GM06990 (cell line): ENCODE measurements at regions not wholly inside any gene's neighbourhood (a gene's known extent, or its start where the extent isn't known, plus 50 kb on each side); places are given as distances from the start of the nearest gene placed in this dataset.

ENCODE experiments used
- DNase-seq: peaks from one replicate; pipeline ENCODE4 v3.0.0-alpha.2; 2011; ENCODE audit not compliant: insufficient read length; ENCODE audit errors: extremely low read depth
- H3K27me3 ChIP-seq: replicated peaks from 2 replicates; pipeline ENCODE4 v1.6.0; 2011; ENCODE audit warnings: low read length; ENCODE audit not compliant: control insufficient read depth, insufficient read depth
- H3K36me3 ChIP-seq: 2 replicates; pipeline ENCODE4 v1.5.1; 2011; ENCODE audit warnings: low read length; ENCODE audit not compliant: control insufficient read depth, insufficient read depth
- H3K4me3 ChIP-seq: replicated peaks from 2 replicates; pipeline ENCODE4 v1.5.1; 2011; ENCODE audit warnings: low read depth, mild to moderate bottlenecking, control low read depth, low read length
- CTCF ChIP-seq: IDR thresholded peaks from 2 replicates; pipeline ENCODE4 v1.5.1; 2011; ENCODE audit warnings: low read length, control low read depth, mild to moderate bottlenecking, inconsistent platforms; ENCODE audit not compliant: insufficient read depth, poor library complexity, severe bottlenecking

DNA sequence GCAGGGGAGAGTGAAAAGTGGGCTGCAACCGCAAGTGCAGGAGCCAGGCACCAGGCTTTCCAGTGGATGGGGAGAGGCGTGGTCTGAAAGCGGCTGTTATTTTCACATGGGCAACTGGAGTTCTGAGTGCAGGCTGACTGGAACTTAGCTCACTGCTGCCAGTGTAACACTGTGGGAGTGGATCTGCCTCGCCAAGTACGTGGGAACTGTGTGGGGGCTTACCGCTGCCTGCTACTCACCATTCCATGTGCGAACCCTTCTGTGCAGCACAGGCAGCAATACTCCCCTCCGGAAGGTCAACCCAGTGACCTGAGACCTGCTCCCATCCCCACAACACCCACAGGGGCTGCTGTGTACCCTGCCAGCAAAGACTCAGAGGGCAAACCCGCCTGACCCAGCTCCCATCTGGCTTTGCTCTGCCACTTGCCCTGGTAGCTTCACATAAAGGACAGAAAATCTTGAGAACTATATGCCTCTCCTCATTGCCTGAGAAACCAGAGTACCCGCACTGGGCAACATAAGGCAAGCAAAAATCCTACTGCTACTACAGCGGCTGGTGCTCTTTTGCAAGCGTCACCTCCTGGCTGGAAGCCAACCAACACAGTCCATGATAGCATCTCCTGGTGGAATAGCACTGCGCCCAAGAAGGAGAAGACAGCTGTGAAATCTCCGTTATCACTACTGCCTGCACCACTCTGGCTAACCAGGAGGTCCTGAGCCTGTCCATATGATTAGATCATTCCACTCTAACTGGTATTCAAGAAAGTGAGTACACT is 54.4 kb upstream of the SIRPG start:
- H3K27me3 ChIP-seq = peaks cover 3% of the 10 kb centered on the region; the same call in 1 of the 2 replicates
- no peak overlapping the region for H3K4me3 ChIP-seq
- no peak for TF ChIP-seq CTCF
- no peaks in the 10 kb centered on the region for H3K36me3 ChIP-seq
- no peak for DNase-seq

DNA sequence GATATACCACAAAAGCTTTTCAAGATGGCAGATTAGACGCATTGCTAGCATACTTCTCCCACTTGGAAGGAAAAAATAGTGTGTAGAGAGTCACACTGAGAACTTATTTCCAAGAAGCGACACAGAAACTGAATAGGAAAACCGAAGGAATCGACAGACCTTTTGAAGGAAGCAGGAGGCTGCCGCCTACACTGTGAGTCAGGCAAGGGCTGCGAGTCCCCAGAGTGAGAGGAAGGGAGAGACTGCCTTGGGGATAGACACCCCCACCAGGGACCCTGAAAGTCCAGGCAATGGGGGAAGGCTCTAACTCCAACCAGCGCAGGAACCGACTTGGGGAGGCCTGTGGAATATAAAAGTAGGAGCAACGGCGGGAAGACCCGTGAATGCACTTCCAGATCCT is 53.7 kb upstream of the SIRPG start:
- DNase-seq = no peak
- H3K27me3 ChIP-seq = peaks cover 3% of the 10 kb centered on the region; the same call in 1 of the 2 replicates
- H3K36me3 ChIP-seq = no peaks in the 10 kb centered on the region
- TF ChIP-seq CTCF = no peak
- H3K4me3 ChIP-seq = no peak overlapping the region

DNA sequence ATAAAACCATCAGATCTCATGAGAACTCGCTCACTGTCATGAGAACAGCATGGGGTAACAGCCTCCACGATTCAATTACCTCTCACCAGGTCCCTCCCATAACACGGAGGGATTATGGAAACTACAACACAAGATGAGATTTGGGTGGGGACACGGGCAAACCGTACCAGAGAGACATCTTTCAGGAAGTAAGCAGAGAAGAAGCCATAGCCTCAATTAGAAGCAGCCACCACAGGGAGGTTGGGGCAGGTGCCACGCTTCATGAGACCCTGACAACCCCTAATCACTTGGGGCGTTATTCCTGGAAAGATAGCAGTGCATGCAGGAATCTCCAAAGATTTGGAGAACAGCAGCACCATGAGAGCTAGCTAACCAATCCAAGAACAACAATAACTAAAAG is 52.9 kb upstream of the SIRPG start:
- no peaks in the 10 kb centered on the region for H3K36me3 ChIP-seq
- H3K27me3 ChIP-seq = peaks cover 3% of the 10 kb centered on the region; the same call in 1 of the 2 replicates
- DNase-seq = no peak
- no peak for TF ChIP-seq CTCF
- H3K4me3 ChIP-seq = no peak overlapping the region

DNA sequence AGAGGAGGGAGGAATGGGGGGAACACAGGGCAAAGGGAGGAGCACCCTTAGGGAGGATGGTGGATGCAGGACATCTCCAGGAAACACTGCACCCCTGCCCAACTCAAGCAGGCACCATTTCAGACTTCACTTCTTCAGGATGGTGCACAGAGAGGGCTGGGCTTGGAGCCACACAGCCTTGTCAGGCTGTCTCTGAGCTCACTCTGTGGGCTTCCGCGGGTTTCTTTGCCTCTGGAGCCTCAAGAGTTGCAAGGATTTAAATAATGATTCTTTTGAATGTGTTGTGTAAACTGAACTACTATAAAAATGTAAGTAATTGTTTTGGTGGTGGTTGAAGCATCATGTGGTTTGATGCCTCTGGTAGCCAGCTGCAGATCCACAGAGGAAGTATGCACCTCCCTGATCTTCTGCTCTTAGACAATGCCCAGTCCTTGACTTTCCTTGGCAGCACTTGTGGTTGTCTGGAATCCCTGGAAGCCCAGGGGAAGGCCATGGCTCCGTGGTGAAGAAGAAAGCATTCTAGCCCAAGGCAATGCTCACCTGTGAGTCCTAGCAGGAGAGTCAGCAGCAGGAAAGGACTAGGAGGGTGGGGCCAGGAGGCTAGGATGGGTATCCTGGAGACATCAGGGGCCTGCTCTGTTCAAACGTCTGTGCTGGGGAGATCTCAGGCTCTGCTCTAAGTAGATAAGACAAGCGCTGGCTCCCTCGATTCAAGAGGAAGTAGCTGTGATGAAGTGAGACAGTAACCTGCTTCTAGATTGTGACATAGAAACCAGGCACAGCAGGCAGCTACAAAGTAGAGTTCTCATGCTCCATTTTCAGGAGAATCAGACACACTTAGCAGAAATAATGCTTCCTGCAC is 50.2 kb upstream of the SIRPG start:
- no peak overlapping the region for H3K4me3 ChIP-seq
- DNase-seq = no peak
- H3K27me3 ChIP-seq = peaks cover 3% of the 10 kb centered on the region; the same call in 1 of the 2 replicates
- no peak for TF ChIP-seq CTCF
- no peaks in the 10 kb centered on the region for H3K36me3 ChIP-seq
